WTC11 (cell line): ENCODE measurements at regions not wholly inside any gene's neighbourhood (a gene's known extent, or its start where the extent isn't known, plus 50 kb on each side); places are given as distances from the start of the nearest gene placed in this dataset.

Experiments used
- ATAC-seq: fragments of 200-7000 bp; cut with Tn5 transposase; 2 replicates; pipeline ENCODE4 v1.10.0; 2021; ENCODE audit warnings: mild to moderate bottlenecking, moderate library complexity
- CTCF ChIA-PET: fragments of 300-600 bp; sonication (Branson Sonifier 250); formaldehyde crosslinking; loops from one replicate; lab custom pipeline; 2021; ENCODE audit warnings: antibody characterized with exemption; lab: Charles Lee
- POLR2A ChIA-PET: fragments of 350-600 bp; sonication (Branson Sonifier 250); formaldehyde crosslinking; loops from one replicate; lab custom pipeline; 2021; ENCODE audit warnings: antibody characterized with exemption; lab: Charles Lee
- DNase-seq: peaks from one replicate; pipeline ENCODE4 v3.0.0; 2021; ENCODE audit warnings: low spot score
- H3K27ac Mint-ChIP-seq: 2 replicates; pipeline ENCODE4 v1.8.0; 2021; ENCODE audit warnings: mixed read lengths
- H3K27me3 Mint-ChIP-seq: 2 replicates; pipeline ENCODE4 v1.8.0; 2021; ENCODE audit warnings: low read depth, mild to moderate bottlenecking, moderate library complexity, mixed read lengths
- H3K36me3 Mint-ChIP-seq: 2 replicates; pipeline ENCODE4 v1.8.0; 2021; ENCODE audit warnings: mixed read lengths
- H3K4me1 Mint-ChIP-seq: 2 replicates; pipeline ENCODE4 v1.8.0; 2022; ENCODE audit warnings: mixed read lengths
- H3K4me3 Mint-ChIP-seq: 2 replicates; pipeline ENCODE4 v1.8.0; 2021; ENCODE audit warnings: mild to moderate bottlenecking, moderate library complexity, mixed read lengths
- H3K9me3 Mint-ChIP-seq: 2 replicates; pipeline ENCODE4 v1.8.0; 2021; ENCODE audit warnings: mixed read lengths
- FOXK1 ChIP-seq: sonication (generic); formaldehyde crosslinking; IDR thresholded peaks from 2 replicates; pipeline ENCODE4 v1.8.0; 2022; ENCODE audit warnings: mild to moderate bottlenecking, moderate library complexity, missing genetic modification reagents
- JUN ChIP-seq: sonication (generic); formaldehyde crosslinking; IDR thresholded peaks from 2 replicates; pipeline ENCODE4 v1.8.0; 2023; ENCODE audit warnings: mild to moderate bottlenecking, missing genetic modification reagents
- MYBL2 ChIP-seq: sonication (generic); formaldehyde crosslinking; IDR thresholded peaks from 2 replicates; pipeline ENCODE4 v1.8.1; 2023; ENCODE audit warnings: mild to moderate bottlenecking, moderate library complexity, missing genetic modification reagents
- NFATC4 ChIP-seq: fragments of 250-450 bp; sonication (Bioruptor Pico); IDR thresholded peaks from 2 replicates; pipeline ENCODE4 v1.9.0; 2021; ENCODE audit warnings: mild to moderate bottlenecking
- NR1H2 ChIP-seq: sonication (generic); formaldehyde crosslinking; IDR thresholded peaks from 2 replicates; pipeline ENCODE4 v1.9.0; 2021; ENCODE audit warnings: mild to moderate bottlenecking, moderate library complexity, missing genetic modification reagents
- NR2C2 ChIP-seq: sonication (generic); formaldehyde crosslinking; IDR thresholded peaks from 2 replicates; pipeline ENCODE4 v1.8.0; 2022; ENCODE audit warnings: mild to moderate bottlenecking, missing genetic modification reagents
- OVOL2 ChIP-seq: fragments of 250-450 bp; sonication (Bioruptor Pico); IDR thresholded peaks from 2 replicates; pipeline ENCODE4 v1.9.0; 2021; ENCODE audit warnings: mild to moderate bottlenecking, borderline replicate concordance
- TP53 ChIP-seq: sonication (generic); formaldehyde crosslinking; IDR thresholded peaks from 2 replicates; pipeline ENCODE4 v1.8.1; 2023; ENCODE audit warnings: mild to moderate bottlenecking, missing genetic modification reagents
- ZNF219 ChIP-seq: sonication (generic); formaldehyde crosslinking; IDR thresholded peaks from 2 replicates; pipeline ENCODE4 v1.8.0; 2023; ENCODE audit warnings: missing genetic modification reagents, mild to moderate bottlenecking, borderline replicate concordance
- ZNF263 ChIP-seq: sonication (generic); formaldehyde crosslinking; IDR thresholded peaks from 2 replicates; pipeline ENCODE4 v1.8.1; 2022; ENCODE audit warnings: low read depth, mild to moderate bottlenecking, moderate library complexity, missing genetic modification reagents
- ZNF317 ChIP-seq: sonication (generic); formaldehyde crosslinking; IDR thresholded peaks from 2 replicates; pipeline ENCODE4 v1.8.1; 2023; ENCODE audit warnings: low read depth, mild to moderate bottlenecking, moderate library complexity, missing genetic modification reagents, borderline replicate concordance
- TF ChIP-seq, protein P1 (sequence below): sonication (generic); formaldehyde crosslinking; conservative IDR thresholded peaks from 2 replicates; pipeline ENCODE4 v1.8.1; 2022; ENCODE audit warnings: mild to moderate bottlenecking, missing genetic modification reagents
- TF ChIP-seq, protein P2 (sequence below): sonication (generic); formaldehyde crosslinking; IDR thresholded peaks from 2 replicates; pipeline ENCODE4 v1.8.1; 2023; ENCODE audit warnings: mild to moderate bottlenecking, missing genetic modification reagents, moderate library complexity
- TF ChIP-seq, protein P3 (sequence below): fragments of 200-600 bp; IDR thresholded peaks from 2 replicates; pipeline ENCODE4 v1.8.0; 2022; ENCODE audit warnings: antibody characterized with exemption
- TF ChIP-seq, protein P4 (sequence below): sonication (generic); formaldehyde crosslinking; IDR thresholded peaks from 2 replicates; pipeline ENCODE4 v1.8.1; 2022; ENCODE audit warnings: low read depth, missing genetic modification reagents, borderline replicate concordance
- TF ChIP-seq, protein P5 (sequence below): fragments of 250-450 bp; sonication (Bioruptor Pico); IDR thresholded peaks from 2 replicates; pipeline ENCODE4 v1.8.0; 2021; ENCODE audit warnings: mild to moderate bottlenecking
- TF ChIP-seq, protein P6 (sequence below): sonication (generic); formaldehyde crosslinking; IDR thresholded peaks from 2 replicates; pipeline ENCODE4 v1.8.1; 2022; ENCODE audit warnings: mild to moderate bottlenecking, moderate library complexity, missing genetic modification reagents

DNA sequence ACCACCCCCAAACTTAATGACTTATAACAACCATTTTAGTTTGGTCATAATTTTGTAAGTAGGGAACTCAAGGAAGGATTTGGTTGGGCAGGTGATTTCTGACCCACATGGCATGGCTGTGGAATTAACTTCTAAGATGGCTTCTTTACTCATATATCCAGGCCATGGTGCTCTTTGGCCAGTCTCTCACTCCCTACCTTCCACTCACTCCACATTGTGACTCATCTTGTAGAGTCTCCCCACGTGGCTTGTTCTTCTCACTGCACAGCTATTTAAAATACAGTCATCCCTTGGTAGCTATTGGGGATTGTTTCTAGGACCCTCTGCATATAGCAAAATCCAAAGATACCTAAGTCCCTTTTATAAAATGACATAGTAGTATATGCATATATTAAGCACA is 76.6 kb upstream of the MAST4 start (continued):
- TF ChIP-seq, protein P1, sequence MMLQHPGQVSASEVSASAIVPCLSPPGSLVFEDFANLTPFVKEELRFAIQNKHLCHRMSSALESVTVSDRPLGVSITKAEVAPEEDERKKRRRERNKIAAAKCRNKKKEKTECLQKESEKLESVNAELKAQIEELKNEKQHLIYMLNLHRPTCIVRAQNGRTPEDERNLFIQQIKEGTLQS (CRISPR knock-in tag) = no peak

DNA sequence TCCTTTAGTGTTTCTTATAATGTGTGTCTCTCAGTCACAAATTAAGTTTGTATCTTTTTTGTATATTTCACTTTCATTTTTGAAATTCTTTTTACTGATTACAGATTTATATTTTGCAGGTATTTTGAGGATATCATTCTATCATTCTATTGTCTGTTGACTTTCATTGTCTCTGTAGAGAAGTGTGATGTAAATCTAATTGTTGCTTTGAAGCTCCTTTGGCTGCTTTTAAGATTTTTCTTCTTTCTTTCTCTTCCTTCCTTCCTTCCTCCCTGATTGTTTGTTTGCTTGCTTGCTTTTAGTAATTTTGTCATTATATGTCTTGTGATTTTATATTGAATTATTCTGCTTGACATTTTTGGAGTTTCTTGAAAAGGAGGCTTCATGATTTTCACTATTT is 75.3 kb upstream of the MAST4 start:
- peaks cover 10% of the 10 kb centered on the region for H3K36me3 Mint-ChIP-seq
- POLR2A ChIA-PET = no interaction called here
- no peak overlapping the region for H3K4me3 Mint-ChIP-seq
- CTCF ChIA-PET = no interaction called here
- peaks cover 26% of the 10 kb centered on the region for H3K9me3 Mint-ChIP-seq
- TF ChIP-seq ZNF263 (CRISPR knock-in tag) = no peak
- TF ChIP-seq, protein P2, sequence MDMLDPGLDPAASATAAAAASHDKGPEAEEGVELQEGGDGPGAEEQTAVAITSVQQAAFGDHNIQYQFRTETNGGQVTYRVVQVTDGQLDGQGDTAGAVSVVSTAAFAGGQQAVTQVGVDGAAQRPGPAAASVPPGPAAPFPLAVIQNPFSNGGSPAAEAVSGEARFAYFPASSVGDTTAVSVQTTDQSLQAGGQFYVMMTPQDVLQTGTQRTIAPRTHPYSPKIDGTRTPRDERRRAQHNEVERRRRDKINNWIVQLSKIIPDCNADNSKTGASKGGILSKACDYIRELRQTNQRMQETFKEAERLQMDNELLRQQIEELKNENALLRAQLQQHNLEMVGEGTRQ (CRISPR knock-in tag) = no peak
- TF ChIP-seq TP53 = no peak
- TF ChIP-seq ZNF317 (CRISPR knock-in tag) = peak; percentile 90; the same call in 1 of the 2 replicates
- no peak for TF ChIP-seq NR2C2
- TF ChIP-seq, protein P3, sequence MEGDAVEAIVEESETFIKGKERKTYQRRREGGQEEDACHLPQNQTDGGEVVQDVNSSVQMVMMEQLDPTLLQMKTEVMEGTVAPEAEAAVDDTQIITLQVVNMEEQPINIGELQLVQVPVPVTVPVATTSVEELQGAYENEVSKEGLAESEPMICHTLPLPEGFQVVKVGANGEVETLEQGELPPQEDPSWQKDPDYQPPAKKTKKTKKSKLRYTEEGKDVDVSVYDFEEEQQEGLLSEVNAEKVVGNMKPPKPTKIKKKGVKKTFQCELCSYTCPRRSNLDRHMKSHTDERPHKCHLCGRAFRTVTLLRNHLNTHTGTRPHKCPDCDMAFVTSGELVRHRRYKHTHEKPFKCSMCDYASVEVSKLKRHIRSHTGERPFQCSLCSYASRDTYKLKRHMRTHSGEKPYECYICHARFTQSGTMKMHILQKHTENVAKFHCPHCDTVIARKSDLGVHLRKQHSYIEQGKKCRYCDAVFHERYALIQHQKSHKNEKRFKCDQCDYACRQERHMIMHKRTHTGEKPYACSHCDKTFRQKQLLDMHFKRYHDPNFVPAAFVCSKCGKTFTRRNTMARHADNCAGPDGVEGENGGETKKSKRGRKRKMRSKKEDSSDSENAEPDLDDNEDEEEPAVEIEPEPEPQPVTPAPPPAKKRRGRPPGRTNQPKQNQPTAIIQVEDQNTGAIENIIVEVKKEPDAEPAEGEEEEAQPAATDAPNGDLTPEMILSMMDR = no peak
- H3K27me3 Mint-ChIP-seq = no peaks in the 10 kb centered on the region; the same call in 1 of the 2 replicates
- DNase-seq (no peak), ATAC-seq (no peak)
- no peaks in the 10 kb centered on the region for H3K4me1 Mint-ChIP-seq
- no peak overlapping the region for H3K27ac Mint-ChIP-seq

DNA sequence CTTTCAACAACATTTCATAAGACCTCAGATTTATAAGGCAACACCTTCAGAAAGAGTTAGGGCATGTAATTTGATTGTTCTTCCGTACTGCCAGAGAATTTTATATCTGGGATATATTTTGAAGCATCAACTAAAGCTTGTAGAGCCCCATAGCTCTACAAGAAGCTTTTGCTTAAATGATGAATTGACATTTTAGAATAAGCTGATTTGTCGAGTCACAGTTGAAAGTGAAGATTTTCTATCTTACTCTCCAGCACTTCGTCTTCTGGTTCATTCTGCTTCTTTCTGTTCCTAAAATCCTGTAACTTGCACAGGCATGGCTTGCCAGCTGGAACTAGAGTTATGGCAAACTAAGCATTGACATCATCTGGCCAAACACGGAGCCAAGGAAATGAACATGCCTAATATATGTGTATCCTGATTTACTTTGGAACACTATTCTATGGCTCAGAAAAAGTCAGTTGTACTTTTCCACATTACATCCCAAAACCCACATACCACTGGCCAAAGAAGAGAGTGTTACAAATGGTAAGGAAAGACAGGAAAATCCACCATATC is 68.6 kb upstream of the MAST4 start:
- Mint-ChIP-seq H3K4me3 (no peak overlapping the region), H3K36me3 (no peaks in the 10 kb centered on the region; the same call in 1 of the 2 replicates), H3K4me1 (peaks cover 9% of the 10 kb centered on the region; the same call in 1 of the 2 replicates)

More for the DNA sequence above, 68.6 kb upstream of the MAST4 start:
- Mint-ChIP-seq H3K27ac (no peak overlapping the region), H3K27me3 (no peaks in the 10 kb centered on the region), H3K9me3 (peaks cover 11% of the 10 kb centered on the region; the same call in 1 of the 2 replicates)
- ChIA-PET CTCF (interaction anchor here (1.3 to 3.2 kb wide), 3 partner anchors 191 to 230 kb away, joined by 3 to 18 read pairs (median 11); no protein-coding TSS in a partner anchor), POLR2A (interaction anchor here (0.5 kb wide), 1 partner anchor 18 kb away, joined by 3 read pairs; no protein-coding TSS in a partner anchor)
- ATAC-seq = no peak
- no peak for TF ChIP-seq JUN
- no peak for TF ChIP-seq OVOL2
- TF ChIP-seq, protein P1 (CRISPR knock-in tag) = no peak
- TF ChIP-seq NR1H2 (CRISPR knock-in tag) = no peak
- TF ChIP-seq ZNF219 (CRISPR knock-in tag) = no peak
- TF ChIP-seq, protein P3 = no peak
- TF ChIP-seq FOXK1 (CRISPR knock-in tag) = no peak
- TF ChIP-seq, protein P4, sequence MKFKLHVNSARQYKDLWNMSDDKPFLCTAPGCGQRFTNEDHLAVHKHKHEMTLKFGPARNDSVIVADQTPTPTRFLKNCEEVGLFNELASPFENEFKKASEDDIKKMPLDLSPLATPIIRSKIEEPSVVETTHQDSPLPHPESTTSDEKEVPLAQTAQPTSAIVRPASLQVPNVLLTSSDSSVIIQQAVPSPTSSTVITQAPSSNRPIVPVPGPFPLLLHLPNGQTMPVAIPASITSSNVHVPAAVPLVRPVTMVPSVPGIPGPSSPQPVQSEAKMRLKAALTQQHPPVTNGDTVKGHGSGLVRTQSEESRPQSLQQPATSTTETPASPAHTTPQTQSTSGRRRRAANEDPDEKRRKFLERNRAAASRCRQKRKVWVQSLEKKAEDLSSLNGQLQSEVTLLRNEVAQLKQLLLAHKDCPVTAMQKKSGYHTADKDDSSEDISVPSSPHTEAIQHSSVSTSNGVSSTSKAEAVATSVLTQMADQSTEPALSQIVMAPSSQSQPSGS (CRISPR knock-in tag) = no peak
- TF ChIP-seq, protein P5, sequence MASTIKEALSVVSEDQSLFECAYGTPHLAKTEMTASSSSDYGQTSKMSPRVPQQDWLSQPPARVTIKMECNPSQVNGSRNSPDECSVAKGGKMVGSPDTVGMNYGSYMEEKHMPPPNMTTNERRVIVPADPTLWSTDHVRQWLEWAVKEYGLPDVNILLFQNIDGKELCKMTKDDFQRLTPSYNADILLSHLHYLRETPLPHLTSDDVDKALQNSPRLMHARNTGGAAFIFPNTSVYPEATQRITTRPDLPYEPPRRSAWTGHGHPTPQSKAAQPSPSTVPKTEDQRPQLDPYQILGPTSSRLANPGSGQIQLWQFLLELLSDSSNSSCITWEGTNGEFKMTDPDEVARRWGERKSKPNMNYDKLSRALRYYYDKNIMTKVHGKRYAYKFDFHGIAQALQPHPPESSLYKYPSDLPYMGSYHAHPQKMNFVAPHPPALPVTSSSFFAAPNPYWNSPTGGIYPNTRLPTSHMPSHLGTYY (CRISPR knock-in tag) = no peak
- no peak for TF ChIP-seq MYBL2 (CRISPR knock-in tag)
- TF ChIP-seq, protein P6, sequence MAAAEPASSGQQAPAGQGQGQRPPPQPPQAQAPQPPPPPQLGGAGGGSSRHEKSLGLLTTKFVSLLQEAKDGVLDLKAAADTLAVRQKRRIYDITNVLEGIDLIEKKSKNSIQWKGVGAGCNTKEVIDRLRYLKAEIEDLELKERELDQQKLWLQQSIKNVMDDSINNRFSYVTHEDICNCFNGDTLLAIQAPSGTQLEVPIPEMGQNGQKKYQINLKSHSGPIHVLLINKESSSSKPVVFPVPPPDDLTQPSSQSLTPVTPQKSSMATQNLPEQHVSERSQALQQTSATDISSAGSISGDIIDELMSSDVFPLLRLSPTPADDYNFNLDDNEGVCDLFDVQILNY (CRISPR knock-in tag) = no peak
- no peak for TF ChIP-seq NFATC4 (CRISPR knock-in tag)
- DNase-seq = no peak
